ENCODE measurements at regions not wholly inside any gene's neighbourhood (a gene's known extent, or its start where the extent isn't known, plus 50 kb on each side); places are given as distances from the start of the nearest gene placed in this dataset.

DNA sequence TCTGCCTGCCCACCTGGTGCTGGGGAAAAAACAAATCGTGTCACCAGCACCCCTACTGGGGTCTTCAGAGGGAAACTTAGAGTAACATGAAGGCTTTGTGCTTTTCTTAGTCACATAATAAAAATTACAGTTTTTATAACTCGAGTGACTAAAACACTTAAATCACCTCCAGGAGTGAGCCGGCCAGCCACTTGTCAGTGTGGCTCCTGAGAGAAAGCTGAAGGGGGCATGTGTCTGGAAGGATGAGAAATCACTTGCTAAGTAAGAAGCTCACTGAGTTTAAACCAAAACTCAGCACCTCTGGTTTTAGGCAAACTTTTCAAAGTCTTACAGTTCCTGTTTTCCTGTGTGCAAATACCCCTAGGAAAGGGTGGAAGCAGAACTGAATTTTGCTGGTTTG, 372.2 kb downstream of the CDH26 start:
- TF ChIP-seq, protein P1, sequence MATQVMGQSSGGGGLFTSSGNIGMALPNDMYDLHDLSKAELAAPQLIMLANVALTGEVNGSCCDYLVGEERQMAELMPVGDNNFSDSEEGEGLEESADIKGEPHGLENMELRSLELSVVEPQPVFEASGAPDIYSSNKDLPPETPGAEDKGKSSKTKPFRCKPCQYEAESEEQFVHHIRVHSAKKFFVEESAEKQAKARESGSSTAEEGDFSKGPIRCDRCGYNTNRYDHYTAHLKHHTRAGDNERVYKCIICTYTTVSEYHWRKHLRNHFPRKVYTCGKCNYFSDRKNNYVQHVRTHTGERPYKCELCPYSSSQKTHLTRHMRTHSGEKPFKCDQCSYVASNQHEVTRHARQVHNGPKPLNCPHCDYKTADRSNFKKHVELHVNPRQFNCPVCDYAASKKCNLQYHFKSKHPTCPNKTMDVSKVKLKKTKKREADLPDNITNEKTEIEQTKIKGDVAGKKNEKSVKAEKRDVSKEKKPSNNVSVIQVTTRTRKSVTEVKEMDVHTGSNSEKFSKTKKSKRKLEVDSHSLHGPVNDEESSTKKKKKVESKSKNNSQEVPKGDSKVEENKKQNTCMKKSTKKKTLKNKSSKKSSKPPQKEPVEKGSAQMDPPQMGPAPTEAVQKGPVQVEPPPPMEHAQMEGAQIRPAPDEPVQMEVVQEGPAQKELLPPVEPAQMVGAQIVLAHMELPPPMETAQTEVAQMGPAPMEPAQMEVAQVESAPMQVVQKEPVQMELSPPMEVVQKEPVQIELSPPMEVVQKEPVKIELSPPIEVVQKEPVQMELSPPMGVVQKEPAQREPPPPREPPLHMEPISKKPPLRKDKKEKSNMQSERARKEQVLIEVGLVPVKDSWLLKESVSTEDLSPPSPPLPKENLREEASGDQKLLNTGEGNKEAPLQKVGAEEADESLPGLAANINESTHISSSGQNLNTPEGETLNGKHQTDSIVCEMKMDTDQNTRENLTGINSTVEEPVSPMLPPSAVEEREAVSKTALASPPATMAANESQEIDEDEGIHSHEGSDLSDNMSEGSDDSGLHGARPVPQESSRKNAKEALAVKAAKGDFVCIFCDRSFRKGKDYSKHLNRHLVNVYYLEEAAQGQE (IDR thresholded peaks at IDR 0.05; ENCODE audit: insufficient read depth in 1 of 2, low read depth in 2 of 2, low read length in 2 of 2): no peak
- TF ChIP-seq TAF1 (IDR thresholded peaks at IDR 0.05; ENCODE audit: borderline replicate concordance, insufficient read depth, low read length): no peak
- no peak for TF ChIP-seq FOXP2 (optimal IDR thresholded peaks at IDR 0.05; ENCODE audit: borderline replicate concordance, extremely low read depth, extremely low read length, insufficient read depth)
- TF ChIP-seq POLR2AphosphoS5 (IDR thresholded peaks at IDR 0.05; ENCODE audit: low read depth, low read length): no peak
- TF ChIP-seq SIN3A (IDR thresholded peaks at IDR 0.05; ENCODE audit: borderline replicate concordance, insufficient read depth, low read length): no peak

DNA sequence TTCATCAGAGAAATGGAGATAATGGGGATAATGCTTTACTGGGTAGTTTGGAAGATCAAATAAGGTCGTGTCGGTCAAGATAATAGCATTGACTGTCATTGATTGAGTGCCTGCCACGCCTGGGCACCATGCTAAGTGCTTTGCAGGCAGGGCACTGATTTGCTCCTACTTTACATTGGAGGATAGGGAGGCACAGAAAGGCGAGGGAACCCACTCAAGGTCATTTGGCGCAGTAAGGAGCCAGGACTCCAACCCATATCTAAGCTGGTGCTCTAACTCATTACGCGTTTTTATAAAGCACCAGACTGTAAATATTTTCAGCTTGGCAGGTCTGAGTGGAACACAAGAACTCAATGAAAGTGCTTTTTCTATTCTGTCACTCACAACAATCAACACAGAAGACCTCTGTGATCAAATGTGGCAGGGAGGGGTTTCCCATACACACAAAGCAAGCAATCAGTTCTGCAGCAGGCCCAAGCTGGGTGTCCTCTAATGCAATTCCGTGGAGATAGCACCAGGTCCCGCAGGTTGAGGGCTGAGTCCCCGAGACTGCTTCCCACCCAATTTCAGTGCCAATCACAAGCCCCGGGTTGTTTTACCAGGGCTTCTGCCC, 373.6 kb downstream of the CDH26 start:
- no peak for TF ChIP-seq FOXP2 (optimal IDR thresholded peaks at IDR 0.05; ENCODE audit: borderline replicate concordance, extremely low read depth, extremely low read length, insufficient read depth)
- no peak for TF ChIP-seq TAF1 (IDR thresholded peaks at IDR 0.05; ENCODE audit: borderline replicate concordance, insufficient read depth, low read length)
- TF ChIP-seq POLR2AphosphoS5 (IDR thresholded peaks at IDR 0.05; ENCODE audit: low read depth, low read length): no peak
- TF ChIP-seq, protein P1 (IDR thresholded peaks at IDR 0.05; ENCODE audit: insufficient read depth in 1 of 2, low read depth in 2 of 2, low read length in 2 of 2): no peak
- no peak for TF ChIP-seq SIN3A (IDR thresholded peaks at IDR 0.05; ENCODE audit: borderline replicate concordance, insufficient read depth, low read length)

DNA sequence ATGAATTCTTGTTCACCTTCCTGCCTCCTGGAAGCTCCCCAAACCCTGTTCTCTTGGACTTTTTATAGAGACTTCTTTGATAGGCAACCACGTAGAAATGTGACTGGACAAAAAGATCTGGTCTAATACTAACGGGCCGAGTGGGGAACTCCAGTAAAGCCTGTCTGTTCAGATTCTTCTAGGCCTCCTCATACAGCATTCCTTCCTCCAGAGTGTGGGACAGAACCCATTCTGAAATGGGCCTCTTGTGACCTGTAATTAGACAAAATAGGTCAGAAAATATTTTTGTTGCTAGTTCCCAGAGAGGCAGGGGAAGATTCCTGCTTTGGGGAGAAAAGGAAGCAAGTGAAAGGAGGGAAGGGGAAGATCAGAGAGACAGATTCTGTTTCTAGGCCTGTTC, 374.3 kb downstream of the CDH26 start:
- TF ChIP-seq POLR2AphosphoS5 (IDR thresholded peaks at IDR 0.05; ENCODE audit: low read depth, low read length) (no peak), SIN3A (IDR thresholded peaks at IDR 0.05; ENCODE audit: borderline replicate concordance, insufficient read depth, low read length) (no peak), TAF1 (IDR thresholded peaks at IDR 0.05; ENCODE audit: borderline replicate concordance, insufficient read depth, low read length) (no peak), FOXP2 (optimal IDR thresholded peaks at IDR 0.05; ENCODE audit: borderline replicate concordance, extremely low read depth, extremely low read length, insufficient read depth) (no peak)
- TF ChIP-seq, protein P1 (IDR thresholded peaks at IDR 0.05; ENCODE audit: insufficient read depth in 1 of 2, low read depth in 2 of 2, low read length in 2 of 2): no peak

DNA sequence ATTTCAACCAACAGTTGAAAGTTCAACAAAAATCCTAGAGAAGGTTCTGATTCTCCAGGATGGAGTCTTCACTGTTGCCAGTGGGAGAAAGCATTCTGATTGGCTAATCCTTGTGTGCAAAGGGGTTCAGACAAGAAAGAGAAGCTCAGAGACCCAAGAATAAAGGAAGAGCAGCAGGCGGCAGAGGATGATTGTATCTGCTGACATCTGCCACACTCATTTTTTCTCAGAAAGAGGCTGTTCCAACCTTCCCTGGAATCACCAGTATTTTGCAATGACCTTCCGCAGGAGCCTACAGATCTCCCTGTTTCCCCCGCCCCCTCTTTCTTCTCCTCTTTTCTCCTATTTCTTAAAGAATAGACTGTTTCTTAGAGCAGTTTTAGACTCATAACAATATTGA, 376.7 kb downstream of the CDH26 start:
- TF ChIP-seq, protein P1 (IDR thresholded peaks at IDR 0.05; ENCODE audit: insufficient read depth in 1 of 2, low read depth in 2 of 2, low read length in 2 of 2): no peak
- TF ChIP-seq FOXP2 (optimal IDR thresholded peaks at IDR 0.05; ENCODE audit: borderline replicate concordance, extremely low read depth, extremely low read length, insufficient read depth) (no peak), SIN3A (IDR thresholded peaks at IDR 0.05; ENCODE audit: borderline replicate concordance, insufficient read depth, low read length) (no peak), TAF1 (IDR thresholded peaks at IDR 0.05; ENCODE audit: borderline replicate concordance, insufficient read depth, low read length) (no peak), POLR2AphosphoS5 (IDR thresholded peaks at IDR 0.05; ENCODE audit: low read depth, low read length) (no peak)

All from PFSK-1 (cell line).